GM21526 (cell line): ENCODE measurements at regions not wholly inside any gene's neighbourhood (a gene's known extent, or its start where the extent isn't known, plus 50 kb on each side); places are given as distances from the start of the nearest gene placed in this dataset.
"Not testable (repeated sequence)": the region's sequence is repeated elsewhere in the genome, so short reads cannot be mapped to it uniquely, and the experiment has no call there.

Experiments used
- ATAC-seq: cut with Tn5 transposase; IDR thresholded peaks from one replicate; pipeline ENCODE4 v1.9.1; 2021; ENCODE audit warnings: moderate library complexity; ENCODE audit not compliant: unreplicated experiment, low FRiP score

DNA sequence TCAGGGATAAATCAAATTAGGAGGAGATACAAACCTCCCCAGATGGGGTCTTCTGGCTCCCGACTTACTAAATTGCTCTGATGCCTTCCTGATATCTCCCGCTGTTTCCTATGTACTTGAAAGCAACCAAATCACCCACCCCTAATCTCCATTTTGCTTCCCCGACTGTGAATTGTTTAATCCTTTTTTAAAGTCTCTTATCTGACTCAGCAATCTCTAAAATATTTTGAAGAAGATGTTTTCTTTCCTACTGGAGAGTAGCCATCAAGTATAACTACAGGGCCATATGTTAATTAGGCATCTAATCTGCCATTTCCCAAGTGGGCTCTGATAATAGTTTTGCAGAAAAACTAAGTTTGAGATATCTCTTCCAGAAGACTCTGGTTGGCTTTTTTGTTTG lies 365.2 kb upstream of the MAF start:
- ATAC-seq = no peak

GRCh38 chr16:79964104-79964503 lies 363.6 kb upstream of the MAF start:
- ATAC-seq = no peak

GRCh38 chr16:79962962-79963361 lies 362.4 kb upstream of the MAF start:
- ATAC-seq = no peak

- no peak for ATAC-seq
Measured at GRCh38 chr16:79959226-79959625, 358.7 kb upstream of the MAF start.

GRCh38 chr16:79954921-79955705 lies 354.6 kb upstream of the MAF start:
- no peak for ATAC-seq

DNA sequence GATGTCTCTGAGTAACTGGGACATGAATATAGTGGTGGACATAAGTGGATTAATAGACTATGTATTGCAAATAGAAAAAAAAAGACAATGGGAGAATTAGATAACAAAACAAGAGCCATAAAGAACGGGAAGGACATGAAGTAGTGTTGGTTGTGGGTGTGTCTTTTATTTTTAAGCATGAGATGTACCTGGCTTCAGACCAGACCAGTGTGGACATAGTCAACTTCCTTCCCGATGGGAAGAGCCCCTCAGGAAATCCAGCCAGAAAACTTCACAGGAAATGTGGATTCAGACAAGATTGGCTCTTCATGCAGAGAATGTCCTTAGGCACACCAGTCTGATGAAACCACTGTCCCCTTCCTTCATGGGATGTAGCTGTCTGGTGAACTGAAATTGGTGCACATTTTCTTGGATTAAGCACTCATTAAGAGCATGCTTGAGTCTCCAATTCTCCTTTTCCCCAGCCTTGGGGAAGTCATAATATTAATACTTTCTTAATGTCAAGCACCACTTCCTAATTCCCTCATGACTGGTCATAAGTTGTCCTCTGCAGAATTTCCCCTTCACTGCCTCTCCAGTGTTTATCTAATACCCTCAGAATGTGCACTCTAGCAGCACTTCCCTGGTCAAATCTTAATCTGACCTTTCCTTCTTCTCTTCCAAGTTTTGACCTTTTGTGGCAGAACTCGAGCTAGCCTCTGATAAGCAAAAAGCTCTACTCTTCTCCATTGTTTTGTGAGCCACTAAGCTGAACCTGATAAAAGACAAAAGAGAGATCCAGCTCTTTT lies 350.6 kb upstream of the MAF start:
- no peak for ATAC-seq

GRCh38 chr16:79949417-79949816 lies 348.9 kb upstream of the MAF start:
- ATAC-seq = no peak

DNA sequence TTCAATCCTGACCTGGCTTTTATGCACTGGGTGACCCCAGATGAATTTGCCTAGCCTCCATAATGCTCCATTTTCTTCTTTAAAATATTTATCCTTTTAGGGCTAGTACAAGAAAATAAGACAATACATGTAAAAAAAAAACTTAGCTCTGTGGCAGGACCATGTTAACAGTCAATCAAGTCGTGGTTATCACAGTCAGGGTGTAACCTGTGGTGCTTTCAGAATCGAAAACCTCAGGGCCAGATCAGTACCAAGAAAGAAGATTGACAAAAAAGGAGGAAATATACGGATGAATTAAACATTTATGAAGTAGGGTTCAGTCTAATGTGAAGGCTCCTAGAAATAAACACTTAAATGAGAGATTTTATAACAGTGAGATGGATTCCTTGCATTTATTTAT lies 347.2 kb upstream of the MAF start:
- no peak for ATAC-seq

DNA sequence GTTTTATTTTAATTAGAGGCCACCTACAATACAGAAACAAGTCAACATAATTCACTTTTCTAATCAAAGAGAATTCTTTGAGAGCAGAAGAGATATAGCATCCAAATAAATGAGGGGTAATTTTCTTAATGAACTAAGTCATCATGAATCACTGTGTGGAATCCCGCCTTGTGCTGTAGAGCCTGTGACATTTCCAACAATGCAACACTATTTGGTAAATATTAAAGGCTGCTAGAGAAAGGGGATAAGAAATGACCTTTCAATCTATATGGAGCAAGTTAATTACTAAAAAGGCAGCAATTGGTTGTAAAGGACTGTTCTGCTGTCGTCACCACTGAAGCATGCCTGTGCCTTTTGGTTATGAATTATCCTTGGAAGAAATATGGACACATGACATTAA lies 345.7 kb upstream of the MAF start:
- no peak for ATAC-seq

GRCh38 chr16:79943736-79944135 lies 343.2 kb upstream of the MAF start:
- no peak for ATAC-seq

GRCh38 chr16:79938575-79938974 lies 338.0 kb upstream of the MAF start:
- ATAC-seq = no peak

GRCh38 chr16:79937671-79938070 lies 337.1 kb upstream of the MAF start:
- ATAC-seq = not testable (repeated sequence)

- no peak for ATAC-seq
Measured at GRCh38 chr16:79933603-79934002, 333.1 kb upstream of the MAF start.

- ATAC-seq = no peak
Measured at GRCh38 chr16:79932572-79932971, 332.0 kb upstream of the MAF start.

DNA sequence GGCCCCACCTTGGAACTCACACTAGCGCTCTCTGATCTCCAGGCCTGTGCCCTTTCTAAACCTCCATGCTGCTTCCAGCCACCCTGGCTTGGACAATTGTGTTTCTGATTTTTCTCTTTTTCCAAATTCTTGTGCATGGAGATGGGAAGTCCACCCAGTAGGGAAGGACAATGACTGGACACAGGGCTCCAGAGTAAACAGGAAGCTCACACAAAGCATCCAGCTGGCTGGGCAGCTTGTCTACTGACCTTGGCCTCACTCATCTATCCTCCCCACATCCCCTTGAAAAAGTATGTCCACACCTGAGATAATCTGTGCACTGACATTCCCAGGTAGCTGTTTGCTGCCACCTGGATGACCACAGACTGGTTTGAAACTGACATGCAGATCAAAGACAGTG lies 331.2 kb upstream of the MAF start:
- ATAC-seq = no peak

- no peak for ATAC-seq
Measured at GRCh38 chr16:79929260-79929965, 328.9 kb upstream of the MAF start.

DNA sequence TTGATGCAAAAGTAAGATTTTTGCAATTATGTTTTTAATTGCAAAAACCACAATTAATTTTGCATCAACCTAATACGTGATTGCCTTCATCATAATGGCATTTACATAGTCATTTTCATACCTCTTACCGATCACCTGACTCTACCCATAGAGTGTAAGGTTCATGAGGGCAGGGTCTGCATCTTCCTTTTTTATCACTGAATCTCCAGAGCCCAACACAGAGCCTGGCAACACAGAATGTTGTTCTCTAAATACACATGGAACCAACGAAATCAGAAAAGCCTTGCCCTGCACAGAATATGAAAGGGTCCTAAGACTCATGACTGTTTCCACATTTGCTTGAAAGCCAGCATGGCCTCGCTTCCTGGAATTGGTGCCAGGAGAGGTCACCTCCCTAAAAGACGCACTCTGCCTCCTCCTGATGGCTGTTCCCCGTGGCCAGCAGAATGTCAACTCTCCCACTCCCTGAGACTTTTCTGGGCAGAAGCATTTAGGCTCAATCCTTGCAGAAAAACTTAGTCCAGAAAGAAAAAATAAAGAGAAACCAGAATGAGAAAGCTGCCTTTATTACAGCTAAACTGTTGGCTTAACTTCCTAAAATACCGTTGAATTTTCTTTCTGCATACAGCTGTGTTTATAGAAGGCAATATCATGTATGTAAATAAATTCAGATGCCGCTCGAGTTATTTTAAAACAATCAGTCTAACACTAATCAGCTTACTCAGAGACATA lies 327.8 kb upstream of the MAF start:
- ATAC-seq = no peak

DNA sequence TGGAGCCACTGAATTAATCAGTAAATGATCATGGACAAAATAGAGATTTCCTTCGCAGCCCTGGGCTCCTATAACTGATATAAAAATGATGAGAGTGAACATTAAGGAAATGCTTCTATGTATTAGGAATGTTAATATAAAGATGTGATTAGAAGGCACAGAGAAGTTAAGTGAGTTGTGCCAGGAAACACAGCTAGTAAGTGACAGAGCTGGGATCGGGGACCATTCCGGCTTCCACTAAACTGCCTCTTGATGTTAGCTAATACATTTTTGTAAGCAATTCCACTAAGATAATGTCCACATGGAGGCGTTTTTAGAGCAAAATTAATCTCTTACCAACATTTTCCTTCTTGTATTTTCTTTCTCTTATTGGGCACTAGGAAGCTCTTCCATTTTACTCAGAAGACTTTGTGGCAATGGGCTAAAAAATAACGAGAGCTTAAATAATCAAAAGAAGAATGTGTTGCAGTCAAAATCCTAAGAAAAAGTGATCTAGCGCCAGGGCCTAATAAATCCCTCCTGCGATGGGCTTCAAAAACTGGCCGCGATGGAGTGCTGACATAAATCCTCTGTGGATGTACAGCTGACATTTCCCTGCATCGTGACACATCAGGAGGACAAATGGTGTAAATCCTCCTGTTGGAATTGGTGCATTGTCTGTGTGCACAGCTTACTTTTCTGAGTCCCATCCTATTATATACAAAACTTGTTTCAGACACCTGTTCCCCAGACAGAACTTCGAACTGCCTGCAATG lies 326.1 kb upstream of the MAF start:
- ATAC-seq = no peak

DNA sequence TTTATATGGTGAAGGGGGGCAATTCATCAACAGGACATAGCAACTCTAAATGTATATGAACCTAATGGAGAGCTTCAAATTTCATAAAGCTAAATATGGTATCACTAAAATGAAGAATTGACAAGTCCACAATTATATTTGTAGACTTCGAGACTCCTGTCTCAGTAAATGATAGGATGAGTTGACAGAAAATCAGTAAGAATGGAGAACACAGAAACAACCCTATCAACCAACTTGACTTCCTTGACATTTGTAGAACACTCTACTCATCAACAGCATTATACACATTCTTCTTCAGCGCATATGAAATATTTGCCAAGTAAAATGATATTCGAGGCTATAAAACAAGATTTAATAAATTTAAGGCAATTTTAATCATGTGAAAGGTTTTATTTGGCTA lies 322.9 kb upstream of the MAF start:
- no peak for ATAC-seq

DNA sequence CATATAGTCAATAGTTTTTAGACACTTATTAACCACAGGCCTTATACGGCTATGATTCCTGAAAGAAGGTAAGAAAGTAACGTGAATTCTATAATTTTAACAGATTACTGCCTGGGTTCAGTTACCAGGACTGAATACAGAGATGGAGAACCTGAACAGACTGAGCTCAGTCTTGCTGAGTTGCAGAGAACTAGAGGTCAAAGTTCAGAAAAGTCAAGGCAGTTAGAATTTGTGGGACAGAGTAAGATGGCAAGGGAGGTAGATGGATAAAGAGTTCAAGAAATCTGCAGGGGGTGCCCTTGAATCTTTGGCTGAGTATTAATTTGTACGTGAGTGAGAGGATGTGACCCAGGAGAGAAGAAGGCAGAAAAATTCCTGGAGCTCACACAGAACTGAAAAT lies 320.1 kb upstream of the MAF start:
- ATAC-seq = no peak
